ENCODE measurements at regions not wholly inside any gene's neighbourhood (a gene's known extent, or its start where the extent isn't known, plus 50 kb on each side); places are given as distances from the start of the nearest gene placed in this dataset.
"Not testable (repeated sequence)": the region's sequence is repeated elsewhere in the genome, so short reads cannot be mapped to it uniquely, and the experiment has no call there.

- H3K36me3 ChIP-seq (ENCODE audit: control insufficient read depth in 2 of 2, insufficient read depth in 2 of 2, low read length in 1 of 2); H3K27me3 ChIP-seq (replicated peaks in 1 of 2; ENCODE audit: control insufficient read depth in 2 of 2, insufficient read depth in 2 of 2, low read length in 1 of 2); RAD21 ChIA-PET (ENCODE audit: unreplicated experiment); H3K4me1 ChIP-seq (ENCODE audit: control insufficient read depth, insufficient read depth, low read length); in situ Hi-C loops (cut with MboI); H3K27ac ChIP-seq (ENCODE audit: control insufficient read depth, insufficient read depth); DNase-seq (ENCODE audit: low read depth, low spot score); POLR2A ChIA-PET; H3K4me3 ChIP-seq; H3K9me3 ChIP-seq (replicated peaks; ENCODE audit: control insufficient read depth, insufficient read depth, low read length); H3K9ac ChIP-seq (ENCODE audit: control insufficient read depth, insufficient read depth, low read length); H3K79me2 ChIP-seq (ENCODE audit: control insufficient read depth, insufficient read depth, low read length); ATAC-seq; H4K20me1 ChIP-seq (ENCODE audit: control insufficient read depth, insufficient read depth); intact Hi-C loops (cut with micrococcal nuclease; ENCODE audit: unreplicated experiment); FAIRE-seq; SMC1A ChIA-PET (ENCODE audit: uncharacterized antibody, unreplicated experiment); H3K4me2 ChIP-seq (ENCODE audit: control insufficient read depth, insufficient read depth); H2AFZ ChIP-seq (ENCODE audit: control insufficient read depth, low read depth, low read length): not testable (repeated sequence)
- CTCF ChIA-PET = interaction anchor here (2.3 kb wide), 2 partner anchors 9 to 99 kb away, joined by 5 to 7 read pairs; no protein-coding TSS in a partner anchor
- 100% methylated on average over 5 of the region's 5 CpGs for WGBS (ENCODE audit: insufficient coverage, insufficient replicate concordance, low lambda C conversion rate, missing lambda C conversion rate)
- TSS peak; percentile 8 for BruUV-seq (replicated peaks)
Measured at GRCh38 chr5:1579389-1579788, 55.6 kb upstream of the LPCAT1 start.

- H3K9me3 ChIP-seq (replicated peaks; ENCODE audit: control insufficient read depth, insufficient read depth, low read length); POLR2A ChIA-PET; H3K27ac ChIP-seq (ENCODE audit: control insufficient read depth, insufficient read depth); BruUV-seq (replicated peaks); FAIRE-seq; H4K20me1 ChIP-seq (ENCODE audit: control insufficient read depth, insufficient read depth); DNase-seq (ENCODE audit: low read depth, low spot score); H2AFZ ChIP-seq (ENCODE audit: control insufficient read depth, low read depth, low read length); ATAC-seq; H3K4me2 ChIP-seq (ENCODE audit: control insufficient read depth, insufficient read depth); in situ Hi-C loops (cut with MboI); H3K27me3 ChIP-seq (replicated peaks in 1 of 2; ENCODE audit: control insufficient read depth in 2 of 2, insufficient read depth in 2 of 2, low read length in 1 of 2); RAD21 ChIA-PET (ENCODE audit: unreplicated experiment); H3K79me2 ChIP-seq (ENCODE audit: control insufficient read depth, insufficient read depth, low read length); H3K36me3 ChIP-seq (ENCODE audit: control insufficient read depth in 2 of 2, insufficient read depth in 2 of 2, low read length in 1 of 2); H3K9ac ChIP-seq (ENCODE audit: control insufficient read depth, insufficient read depth, low read length); intact Hi-C loops (cut with micrococcal nuclease; ENCODE audit: unreplicated experiment); CTCF ChIA-PET; H3K4me3 ChIP-seq; H3K4me1 ChIP-seq (ENCODE audit: control insufficient read depth, insufficient read depth, low read length): not testable (repeated sequence)
- WGBS (ENCODE audit: insufficient coverage, insufficient replicate concordance, low lambda C conversion rate, missing lambda C conversion rate) = 98% methylated on average over 7 of the region's 7 CpGs
- SMC1A ChIA-PET (ENCODE audit: uncharacterized antibody, unreplicated experiment) = interaction anchor here (1.1 kb wide), 1 partner anchor 85 kb away, joined by 3 read pairs; no protein-coding TSS in a partner anchor
Measured at GRCh38 chr5:1576851-1577250, 53.1 kb upstream of the LPCAT1 start.

GRCh38 chr5:1575991-1576714 lies 52.4 kb upstream of the LPCAT1 start:
- H4K20me1 ChIP-seq (ENCODE audit: control insufficient read depth, insufficient read depth); intact Hi-C loops (cut with micrococcal nuclease; ENCODE audit: unreplicated experiment); H3K27me3 ChIP-seq (replicated peaks in 1 of 2; ENCODE audit: control insufficient read depth in 2 of 2, insufficient read depth in 2 of 2, low read length in 1 of 2); POLR2A ChIA-PET; CTCF ChIA-PET; in situ Hi-C loops (cut with MboI); H3K9ac ChIP-seq (ENCODE audit: control insufficient read depth, insufficient read depth, low read length); BruUV-seq (replicated peaks); H3K4me2 ChIP-seq (ENCODE audit: control insufficient read depth, insufficient read depth); DNase-seq (ENCODE audit: low read depth, low spot score); H3K9me3 ChIP-seq (replicated peaks; ENCODE audit: control insufficient read depth, insufficient read depth, low read length); H2AFZ ChIP-seq (ENCODE audit: control insufficient read depth, low read depth, low read length); H3K4me3 ChIP-seq; H3K79me2 ChIP-seq (ENCODE audit: control insufficient read depth, insufficient read depth, low read length); FAIRE-seq; ATAC-seq; H3K27ac ChIP-seq (ENCODE audit: control insufficient read depth, insufficient read depth); H3K36me3 ChIP-seq (ENCODE audit: control insufficient read depth in 2 of 2, insufficient read depth in 2 of 2, low read length in 1 of 2); RAD21 ChIA-PET (ENCODE audit: unreplicated experiment); H3K4me1 ChIP-seq (ENCODE audit: control insufficient read depth, insufficient read depth, low read length): not testable (repeated sequence)
- WGBS (ENCODE audit: insufficient coverage, insufficient replicate concordance, low lambda C conversion rate, missing lambda C conversion rate) = 96% methylated on average over 14 of the region's 25 CpGs
- SMC1A ChIA-PET (ENCODE audit: uncharacterized antibody, unreplicated experiment) = interaction anchor here (1.1 kb wide), 1 partner anchor 84 kb away, joined by 3 read pairs; no protein-coding TSS in a partner anchor

GRCh38 chr5:1575491-1575890 lies 51.7 kb upstream of the LPCAT1 start:
- SMC1A ChIA-PET (ENCODE audit: uncharacterized antibody, unreplicated experiment); H2AFZ ChIP-seq (ENCODE audit: control insufficient read depth, low read depth, low read length); H4K20me1 ChIP-seq (ENCODE audit: control insufficient read depth, insufficient read depth); H3K4me3 ChIP-seq; H3K9ac ChIP-seq (ENCODE audit: control insufficient read depth, insufficient read depth, low read length); intact Hi-C loops (cut with micrococcal nuclease; ENCODE audit: unreplicated experiment); DNase-seq (ENCODE audit: low read depth, low spot score); POLR2A ChIA-PET; H3K79me2 ChIP-seq (ENCODE audit: control insufficient read depth, insufficient read depth, low read length); H3K27me3 ChIP-seq (replicated peaks in 1 of 2; ENCODE audit: control insufficient read depth in 2 of 2, insufficient read depth in 2 of 2, low read length in 1 of 2); CTCF ChIA-PET; BruUV-seq (replicated peaks); in situ Hi-C loops (cut with MboI); H3K9me3 ChIP-seq (replicated peaks; ENCODE audit: control insufficient read depth, insufficient read depth, low read length); RAD21 ChIA-PET (ENCODE audit: unreplicated experiment); ATAC-seq; FAIRE-seq; H3K27ac ChIP-seq (ENCODE audit: control insufficient read depth, insufficient read depth); H3K4me2 ChIP-seq (ENCODE audit: control insufficient read depth, insufficient read depth); H3K36me3 ChIP-seq (ENCODE audit: control insufficient read depth in 2 of 2, insufficient read depth in 2 of 2, low read length in 1 of 2); H3K4me1 ChIP-seq (ENCODE audit: control insufficient read depth, insufficient read depth, low read length): not testable (repeated sequence)
- 69% methylated on average over 5 of the region's 5 CpGs for WGBS (ENCODE audit: insufficient coverage, insufficient replicate concordance, low lambda C conversion rate, missing lambda C conversion rate)

All from GM12878 (cell line).